Pancreas (tissue), 10 donors: ENCODE measurements at regions not wholly inside any gene's neighbourhood (a gene's known extent, or its start where the extent isn't known, plus 50 kb on each side); places are given as distances from the start of the nearest gene placed in this dataset.

Experiments used
- ATAC-seq, 4 donors: fragments of 200-7000 bp; cut with Tn5 transposase; one replicate each; pipeline versions ENCODE4 v1.8.0 to v1.9.1; 2020; ENCODE audit warnings: mild to moderate bottlenecking in 4 of 4, moderate library complexity in 4 of 4
- DNase-seq, 6 donors: peaks; one replicate each; pipeline ENCODE4 v3.0.0-alpha.2; 2020
- FAIRE-seq: peaks from 2 replicates; lab custom pipeline; 2012; peaks lifted over from hg19 to GRCh38; lab: Jason Lieb, UNC
- H3K27ac ChIP-seq, 4 donors: fragments of 200-600 bp; sonication (generic); 1 replicate in 3 of 4; 2 replicates in 1 of 4; pipeline versions ENCODE4 v1.5.0 to v1.8.0; 2020
- H3K27me3 ChIP-seq, 4 donors: fragments of 200-600 bp; one replicate each; pipeline ENCODE4 v1.8.0; 2021
- H3K36me3 ChIP-seq, 3 donors: fragments of 200-600 bp; sonication (generic) in 1 of 3; one replicate each; pipeline versions ENCODE4 v1.5.0 to v1.8.0; 2020 to 2021
- H3K4me1 ChIP-seq, 3 donors: fragments of 200-600 bp; one replicate each; pipeline ENCODE4 v1.8.0; 2021
- H3K4me3 ChIP-seq, 4 donors: fragments of 200-600 bp; sonication (generic) in 2 of 4; one replicate each; pipeline versions ENCODE4 v1.5.0 to v1.8.0; 2020 to 2021
- H3K9me3 ChIP-seq, 4 donors: fragments of 200-600 bp; one replicate each; pipeline ENCODE4 v1.8.0; 2021
- WGBS, 2 donors: extraction: QIAGEN DNeasy Blood & Tissue Kit; methylation state at CpG; one replicate each; pipeline ENCODE4 v1.1.7; 2013; 5-methylcytosine and 5-hydroxymethylcytosine counted together
- intact Hi-C, 3 donors: fragments of 100-400 bp; cut with DNase I; formaldehyde crosslinking; loops; one replicate each; pipeline versions ENCODE4 v1.11.1 to v1.14.2; 2022
- TF ChIP-seq, protein P1 (sequence below), 4 donors: fragments of 200-600 bp; sonication (generic) in 3 of 4; IDR thresholded peaks; one replicate each; pipeline versions ENCODE4 v1.5.0 to v1.8.0; 2021; ENCODE audit warnings: antibody characterized with exemption in 4 of 4
- donor health status: healthy with polysubstance abuse.
- donor health status: DM: no; HTN: no; CAD: no; lungs with moderate emphysema.
- donor health status: DM: no; HTN: no; CAD: no.
- donor health status: control.
- donor health status: control.
- donor health status: Bipolar disorder and iron deficiency.
- donor health status: DM: yes; HTN: yes; CAD: no.
- donor health status: DM: no; HTN: no; CAD: no.
- donor health status: DM: no; HTN: no; CAD: no.
- donor health status: DM: yes; HTN: yes; CAD: no.

DNA sequence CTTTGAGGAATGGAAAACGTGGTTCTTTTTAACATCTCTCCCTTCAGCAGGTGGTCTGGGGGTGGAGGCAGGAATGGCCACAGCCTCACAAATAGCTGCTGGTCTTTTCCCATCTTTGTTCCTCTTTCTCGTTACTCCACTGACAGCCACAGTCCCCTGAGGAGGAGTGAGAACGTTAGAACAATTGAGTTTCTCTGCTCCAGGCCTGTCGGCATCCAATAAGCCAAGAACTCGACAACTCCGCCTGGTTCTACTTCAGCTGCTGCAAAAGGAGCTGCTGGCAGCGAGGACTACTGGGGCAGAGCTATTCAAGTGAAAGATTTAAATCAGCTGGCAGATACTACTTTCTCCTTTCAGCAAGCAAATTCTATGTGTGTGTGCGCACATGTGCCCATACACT is 169.5 kb upstream of the GALNT2 start:
- DNase-seq (no peak), ATAC-seq (no peak), FAIRE-seq (no peak)
- H3K27ac ChIP-seq: no peak overlapping the region
- H3K9me3 ChIP-seq: no peaks in the 10 kb centered on the region
- intact Hi-C loops: no loop called here
- no peaks in the 10 kb centered on the region for H3K27me3 ChIP-seq
- H3K36me3 ChIP-seq: no peaks in the 10 kb centered on the region
- TF ChIP-seq, protein P1, sequence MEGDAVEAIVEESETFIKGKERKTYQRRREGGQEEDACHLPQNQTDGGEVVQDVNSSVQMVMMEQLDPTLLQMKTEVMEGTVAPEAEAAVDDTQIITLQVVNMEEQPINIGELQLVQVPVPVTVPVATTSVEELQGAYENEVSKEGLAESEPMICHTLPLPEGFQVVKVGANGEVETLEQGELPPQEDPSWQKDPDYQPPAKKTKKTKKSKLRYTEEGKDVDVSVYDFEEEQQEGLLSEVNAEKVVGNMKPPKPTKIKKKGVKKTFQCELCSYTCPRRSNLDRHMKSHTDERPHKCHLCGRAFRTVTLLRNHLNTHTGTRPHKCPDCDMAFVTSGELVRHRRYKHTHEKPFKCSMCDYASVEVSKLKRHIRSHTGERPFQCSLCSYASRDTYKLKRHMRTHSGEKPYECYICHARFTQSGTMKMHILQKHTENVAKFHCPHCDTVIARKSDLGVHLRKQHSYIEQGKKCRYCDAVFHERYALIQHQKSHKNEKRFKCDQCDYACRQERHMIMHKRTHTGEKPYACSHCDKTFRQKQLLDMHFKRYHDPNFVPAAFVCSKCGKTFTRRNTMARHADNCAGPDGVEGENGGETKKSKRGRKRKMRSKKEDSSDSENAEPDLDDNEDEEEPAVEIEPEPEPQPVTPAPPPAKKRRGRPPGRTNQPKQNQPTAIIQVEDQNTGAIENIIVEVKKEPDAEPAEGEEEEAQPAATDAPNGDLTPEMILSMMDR (IDR thresholded peaks at IDR 0.05): no peak
- WGBS, 2 donors: 85 to 87% methylated on average over 8 of the region's 8 CpGs
- no peak overlapping the region for H3K4me3 ChIP-seq
- peaks cover 0 to 3% (median 0%) of the 10 kb centered on the region in 3 donors for H3K4me1 ChIP-seq

DNA sequence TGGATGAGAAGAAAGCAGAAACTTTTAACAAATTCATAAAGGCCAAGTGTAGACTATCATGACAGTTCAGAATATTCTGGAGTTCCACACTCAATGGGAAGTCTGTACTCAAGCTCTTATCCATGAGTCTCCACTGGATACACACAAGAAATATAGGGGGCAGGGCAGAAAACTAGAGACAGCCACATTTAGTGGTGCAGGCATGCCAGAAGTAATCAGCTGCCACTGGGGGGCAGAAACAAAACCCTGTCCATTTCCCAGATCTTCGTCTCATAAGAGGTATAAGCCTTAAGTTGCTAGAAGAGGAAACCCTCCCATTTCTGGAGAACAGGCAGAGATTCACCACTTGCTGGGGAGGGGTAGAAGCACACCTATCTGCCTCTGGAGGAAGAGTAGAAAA is 166.8 kb upstream of the GALNT2 start:
- ATAC-seq (no peak), FAIRE-seq (no peak), DNase-seq (no peak)
- no peaks in the 10 kb centered on the region for H3K36me3 ChIP-seq
- H3K4me1 ChIP-seq: peaks cover 0 to 4% (median 3%) of the 10 kb centered on the region in 3 donors
- H3K4me3 ChIP-seq: no peak overlapping the region
- WGBS, 2 donors: 89 to 98% methylated on average over 1 of the region's 1 CpG
- no peaks in the 10 kb centered on the region for H3K27me3 ChIP-seq
- TF ChIP-seq, protein P1 (IDR thresholded peaks at IDR 0.05): no peak
- intact Hi-C loops: no loop called here
- no peak overlapping the region for H3K27ac ChIP-seq
- H3K9me3 ChIP-seq: no peaks in the 10 kb centered on the region

DNA sequence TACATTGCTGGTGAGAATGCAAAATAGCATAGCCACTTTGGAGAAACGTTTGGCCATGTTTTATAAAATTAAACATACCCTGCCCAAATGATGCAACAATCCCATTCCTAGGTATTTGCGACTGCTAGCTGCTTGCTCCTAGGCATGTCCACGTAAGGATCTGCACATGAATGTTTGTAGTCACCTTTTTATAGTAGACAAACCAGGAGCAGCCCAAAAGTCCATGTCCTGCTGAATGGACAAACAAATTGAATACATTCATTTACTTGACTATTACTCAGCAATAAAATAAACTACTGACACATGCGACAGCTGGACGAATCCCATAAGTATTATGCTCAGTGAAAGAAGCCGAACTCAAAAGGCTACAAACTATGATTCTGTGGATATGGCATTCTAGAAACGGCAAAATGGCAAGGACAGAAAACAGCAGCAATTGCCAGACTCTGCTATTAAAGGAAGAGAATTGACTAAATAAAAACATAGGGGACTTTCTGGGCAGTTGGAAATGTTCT is 161.9 kb upstream of the GALNT2 start:
- Histone ChIP-seq H3K4me1 (peaks cover 0 to 8% (median 4%) of the 10 kb centered on the region in 3 donors), H3K27me3 (no peaks in the 10 kb centered on the region), H3K4me3 (peak overlapping the region in 1 of 4 donors; percentile 8), H3K9me3 (no peaks in the 10 kb centered on the region), H3K36me3 (no peaks in the 10 kb centered on the region), H3K27ac (peak overlapping the region in 2 of 4 donors; percentile 25 to 67)
- no peak for FAIRE-seq
- 23 to 26% methylated on average over 7 of the region's 7 CpGs for WGBS, 2 donors
- ATAC-seq: peak; percentile 86 to 96 (median 90)
- intact Hi-C loops: no loop called here
- TF ChIP-seq, protein P1 (IDR thresholded peaks at IDR 0.05): no peak
- peak in 2 of 6 donors; percentile 35 to 39 for DNase-seq

DNA sequence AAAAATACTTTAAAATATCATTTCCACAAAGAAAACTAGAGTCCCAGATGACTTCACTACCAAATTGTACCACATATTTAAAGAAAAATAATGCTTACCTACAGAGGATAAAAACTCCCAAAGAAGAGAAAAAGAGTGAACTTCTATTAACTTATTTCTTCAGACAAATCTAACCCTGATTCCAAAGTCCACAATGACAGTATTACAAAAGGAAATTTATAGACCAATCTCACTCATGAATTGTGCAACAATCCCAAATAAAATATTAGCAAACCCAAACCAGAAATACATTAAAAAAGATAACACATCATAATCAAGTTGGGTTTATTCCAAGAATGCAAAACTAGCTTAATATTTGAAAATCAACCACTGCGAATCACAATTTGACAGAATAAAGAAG is 161.4 kb upstream of the GALNT2 start:
- intact Hi-C loops: no loop called here
- Histone ChIP-seq H3K4me3 (peak overlapping the region in 1 of 4 donors; percentile 8), H3K27ac (peak overlapping the region in 2 of 4 donors; percentile 25 to 67), H3K9me3 (no peaks in the 10 kb centered on the region), H3K4me1 (peaks cover 0 to 8% (median 4%) of the 10 kb centered on the region in 3 donors), H3K27me3 (no peaks in the 10 kb centered on the region), H3K36me3 (no peaks in the 10 kb centered on the region)
- 13 to 20% methylated on average over 1 of the region's 1 CpG for WGBS, 2 donors
- DNase-seq: no peak
- FAIRE-seq: no peak
- TF ChIP-seq, protein P1 (IDR thresholded peaks at IDR 0.05): no peak
- ATAC-seq: peak; percentile 30 to 67 (median 52)

GRCh38 chr1:229907884-229908638 is 159.0 kb upstream of the GALNT2 start:
- DNase-seq: no peak
- TF ChIP-seq, protein P1 (IDR thresholded peaks at IDR 0.05): no peak
- no peak overlapping the region for H3K4me3 ChIP-seq
- intact Hi-C loops: no loop called here
- no peaks in the 10 kb centered on the region for H3K36me3 ChIP-seq
- WGBS, 2 donors: 79 to 82% methylated on average over 7 of the region's 7 CpGs
- peaks cover 0 to 8% (median 4%) of the 10 kb centered on the region in 3 donors for H3K4me1 ChIP-seq
- no peak for FAIRE-seq
- H3K9me3 ChIP-seq: no peaks in the 10 kb centered on the region
- no peaks in the 10 kb centered on the region for H3K27me3 ChIP-seq
- H3K27ac ChIP-seq: no peak overlapping the region
- no peak for ATAC-seq
